Endothelial cell of umbilical vein (primary cell): ENCODE measurements at regions not wholly inside any gene's neighbourhood (a gene's known extent, or its start where the extent isn't known, plus 50 kb on each side); places are given as distances from the start of the nearest gene placed in this dataset.

Source experiments
- BruUV-seq: library from RNA; stranded (reverse); fragments of 400-500 nt; replicated peaks from 2 replicates; lab custom pipeline; 2021; lab: Mats Ljungman, UMichigan
- CTCF ChIA-PET: fragments of 300-600, 350-600 bp; sonication (Branson Sonifier 250); formaldehyde crosslinking; loops from one replicate; lab custom pipeline; 2021; ENCODE audit warnings: antibody characterized with exemption, inconsistent platforms; lab: Charles Lee
- POLR2A ChIA-PET: fragments of 300-600, 350-600 bp; sonication (Branson Sonifier 250); formaldehyde crosslinking; loops from one replicate; lab custom pipeline; 2021; ENCODE audit warnings: antibody characterized with exemption, inconsistent platforms; lab: Charles Lee
- DNase-seq: peaks from one replicate; pipeline ENCODE4 v3.0.0-alpha.2; 2011; ENCODE audit warnings: low read depth, low spot score
- FAIRE-seq: peaks from 2 replicates; lab custom pipeline; 2011; peaks lifted over from hg19 to GRCh38; lab: Jason Lieb, UNC
- H2AFZ ChIP-seq: 2 replicates; pipeline ENCODE4 v1.6.0; 2012; ENCODE audit warnings: low read depth, low read length, control low read depth, inconsistent platforms
- H3K27ac ChIP-seq: 2 replicates; pipeline ENCODE4 v1.5.1; 2011; ENCODE audit warnings: low read depth, mild to moderate bottlenecking, control low read depth, low read length, moderate library complexity; ENCODE audit not compliant: insufficient read depth
- H3K27me3 ChIP-seq, 2 experiments: 2 replicates each; pipeline versions ENCODE4 v1.6.0 to v1.6.1; 2011; ENCODE audit warnings: low read length in 2 of 2, mixed read lengths in 1 of 2; ENCODE audit not compliant: control insufficient read depth in 2 of 2, insufficient read depth in 2 of 2
- H3K36me3 ChIP-seq, 2 experiments: 2 replicates in 1 of 2; 3 replicates in 1 of 2; pipeline ENCODE4 v1.5.1; 2011; ENCODE audit warnings: low read length in 2 of 2, mild to moderate bottlenecking in 1 of 2, moderate library complexity in 1 of 2; ENCODE audit not compliant: control insufficient read depth in 2 of 2, insufficient read depth in 2 of 2; ENCODE audit errors: extremely low read depth in 1 of 2
- H3K4me1 ChIP-seq: 3 replicates; pipeline ENCODE4 v1.5.1; 2011; ENCODE audit warnings: mild to moderate bottlenecking, low read length; ENCODE audit not compliant: control insufficient read depth, insufficient read depth; ENCODE audit errors: extremely low read depth
- H3K4me2 ChIP-seq: 2 replicates; pipeline ENCODE4 v1.6.1; 2011; ENCODE audit warnings: low read length, control low read depth, mixed read lengths; ENCODE audit not compliant: insufficient read depth
- H3K4me3 ChIP-seq, 3 experiments: fragments of 200-600 bp in 1 of 3; sonication (generic), shearing (Covaris generic) in 1 of 3; replicated peaks in 1 of 3; 2 replicates each; pipeline ENCODE4 v1.5.1; 2011 to 2016; ENCODE audit warnings: control low read depth in 3 of 3, low read length in 3 of 3, mild to moderate bottlenecking in 2 of 3, inconsistent platforms in 1 of 3, low read depth in 1 of 3, moderate library complexity in 1 of 3; ENCODE audit not compliant: insufficient read depth in 1 of 3
- H3K79me2 ChIP-seq: 2 replicates; pipeline ENCODE4 v1.6.0; 2012; ENCODE audit warnings: low read length, inconsistent platforms; ENCODE audit not compliant: control insufficient read depth, insufficient read depth
- H3K9ac ChIP-seq: replicated peaks from 2 replicates; pipeline ENCODE3; 2011; ENCODE audit warnings: low read length, control low read depth; ENCODE audit not compliant: insufficient read depth; ENCODE audit errors: extremely low read depth
- H3K9me1 ChIP-seq: replicated peaks from 3 replicates; pipeline ENCODE4 v1.6.0; 2011; ENCODE audit warnings: mild to moderate bottlenecking, low read length; ENCODE audit not compliant: control insufficient read depth, insufficient read depth; ENCODE audit errors: extremely low read depth
- H3K9me3 ChIP-seq: replicated peaks from 2 replicates; pipeline ENCODE4 v1.5.1; 2012; ENCODE audit warnings: low read length, inconsistent platforms; ENCODE audit not compliant: control insufficient read depth, insufficient read depth
- H4K20me1 ChIP-seq: replicated peaks from 2 replicates; pipeline ENCODE3; 2011; ENCODE audit warnings: mild to moderate bottlenecking, low read length; ENCODE audit not compliant: control insufficient read depth, insufficient read depth; ENCODE audit errors: extremely low read depth
- CTCF ChIP-seq, 2 donors: IDR thresholded peaks; 1 replicate in 1 of 2; 2 replicates in 1 of 2; pipeline ENCODE4 v1.5.1; 2011; ENCODE audit warnings: low read length in 2 of 2, mild to moderate bottlenecking in 2 of 2, moderate library complexity in 2 of 2, control low read depth in 1 of 2, inconsistent platforms in 1 of 2, low read depth in 1 of 2; ENCODE audit not compliant: insufficient read depth in 1 of 2; ENCODE audit errors: extremely low read depth in 1 of 2
- EZH2 ChIP-seq: IDR thresholded peaks from 2 replicates; pipeline ENCODE4 v1.6.1; 2012; ENCODE audit warnings: borderline replicate concordance, low read depth, mild to moderate bottlenecking, moderate library complexity, low read length, inconsistent platforms; ENCODE audit not compliant: severe bottlenecking
- FOS ChIP-seq: IDR thresholded peaks from 2 replicates; pipeline ENCODE4 v1.6.1; 2011; ENCODE audit warnings: mild to moderate bottlenecking, low read length, moderate library complexity, borderline replicate concordance; ENCODE audit not compliant: insufficient read depth
- GATA2 ChIP-seq: IDR thresholded peaks from 2 replicates; pipeline ENCODE4 v1.7.0; 2011; ENCODE audit warnings: low read depth, mild to moderate bottlenecking, moderate library complexity, mixed read lengths, low read length; ENCODE audit not compliant: insufficient read length, insufficient read depth
- JUN ChIP-seq: IDR thresholded peaks from 2 replicates; pipeline ENCODE4 v1.6.1; 2011; ENCODE audit warnings: borderline replicate concordance, low read depth; ENCODE audit not compliant: insufficient read length, insufficient read depth
- MAX ChIP-seq: IDR thresholded peaks from 2 replicates; pipeline ENCODE4 v1.6.1; 2011; ENCODE audit not compliant: insufficient read depth, insufficient read length
- MYC ChIP-seq: IDR thresholded peaks from one replicate; pipeline ENCODE4 v1.6.1; 2011; ENCODE audit warnings: mild to moderate bottlenecking, low read depth, low read length
- POLR2A ChIP-seq: IDR thresholded peaks from 2 replicates; pipeline ENCODE4 v1.6.1; 2012; ENCODE audit warnings: low read depth, mild to moderate bottlenecking, control low read depth, low read length
- POLR2AphosphoS5 ChIP-seq: IDR thresholded peaks from 2 replicates; pipeline ENCODE4 v1.6.1; 2012; ENCODE audit warnings: low read depth, mild to moderate bottlenecking, control low read depth, low read length, moderate library complexity; ENCODE audit not compliant: insufficient read depth
- dilution Hi-C: fragments of 300-500 bp; cut with MboI; formaldehyde crosslinking; loops from one replicate; pipeline ENCODE4 v1.15.0; 2019; ENCODE audit warnings: low sequenced_read_pairs; ENCODE audit not compliant: extremely low pct_ligation_motif_present
- intact Hi-C: fragments of 100-400 bp; cut with micrococcal nuclease; formaldehyde crosslinking; loops from one replicate; pipeline ENCODE4 v1.10.0; 2022

GRCh38 chr12:113639474-113639873 is 167.8 kb upstream of the LHX5 start:
- no TSS peak for BruUV-seq
- intact Hi-C loops (no loop called here), dilution Hi-C loops (no loop called here)
- ChIA-PET CTCF (no interaction called here), POLR2A (no interaction called here)
- Histone ChIP-seq H3K9me3 (no peaks in the 10 kb centered on the region), H3K27ac (no peak overlapping the region), H3K27me3 (no peaks in the 10 kb centered on the region), H4K20me1 (no peaks in the 10 kb centered on the region), H3K4me1 (no peaks in the 10 kb centered on the region), H3K4me2 (no peak overlapping the region), H3K36me3 (no peaks in the 10 kb centered on the region), H3K4me3 (no peak overlapping the region), H3K79me2 (no peaks in the 10 kb centered on the region), H2AFZ (no peak overlapping the region), H3K9me1 (no peaks in the 10 kb centered on the region), H3K9ac (no peak overlapping the region)
- DNase-seq (no peak), FAIRE-seq (no peak)
- no peak for TF ChIP-seq MAX

- no peak overlapping the region for H3K4me2 ChIP-seq
- no peaks in the 10 kb centered on the region for H3K27me3 ChIP-seq
- H3K27ac ChIP-seq: no peak overlapping the region
- no peaks in the 10 kb centered on the region for H3K4me1 ChIP-seq
- no peak for TF ChIP-seq MAX
- no peak for TF ChIP-seq MYC
- no peak for TF ChIP-seq GATA2
- no peak for TF ChIP-seq POLR2A
- no peak for TF ChIP-seq FOS
- no peak for TF ChIP-seq JUN
- no peak for TF ChIP-seq EZH2
- no peak for TF ChIP-seq CTCF (IDR thresholded peaks at IDR 0.05; ENCODE audit: extremely low read depth in 1 of 2, insufficient read depth in 1 of 2, low read depth in 1 of 2, low read length in 2 of 2)
- no peak for TF ChIP-seq POLR2AphosphoS5
- no peak overlapping the region for H2AFZ ChIP-seq
- H4K20me1 ChIP-seq: no peaks in the 10 kb centered on the region
- dilution Hi-C loops (no loop called here), intact Hi-C loops (no loop called here)
- no peaks in the 10 kb centered on the region for H3K9me3 ChIP-seq
- ChIA-PET POLR2A (no interaction called here), CTCF (no interaction called here)
- FAIRE-seq: no peak
- H3K79me2 ChIP-seq: no peaks in the 10 kb centered on the region
- no TSS peak for BruUV-seq
- H3K4me3 ChIP-seq: no peak overlapping the region
- no peak overlapping the region for H3K9ac ChIP-seq
- H3K9me1 ChIP-seq: no peaks in the 10 kb centered on the region
- H3K36me3 ChIP-seq: no peaks in the 10 kb centered on the region
- no peak for DNase-seq
Observed at GRCh38 chr12:113638460-113638775, 166.7 kb upstream of the LHX5 start.
